Right ventricle myocardium superior (tissue), 1 donor: ENCODE measurements at regions not wholly inside any gene's neighbourhood (a gene's known extent, or its start where the extent isn't known, plus 50 kb on each side); places are given as distances from the start of the nearest gene placed in this dataset.

ENCODE experiments used
- ATAC-seq: fragments of 200-7000 bp; cut with Tn5 transposase; one replicate; pipeline ENCODE4 v1.9.1; 2020; ENCODE audit warnings: mild to moderate bottlenecking; ENCODE audit not compliant: poor library complexity
- DNase-seq: peaks from one replicate; pipeline ENCODE4 v3.0.0-alpha.2; 2020
- intact Hi-C: fragments of 100-400 bp; cut with DNase I; formaldehyde crosslinking; loops from one replicate; pipeline ENCODE4 v1.11.2; 2022
- donor health status: DM: no; HTN: yes; CAD: no; lungs with severe emphysema.

GRCh38 chr6:103699769-103700168 lies 1160.0 kb downstream of the HACE1 start:
- intact Hi-C loops: no loop called here
- no peak for ATAC-seq
- DNase-seq: no peak

GRCh38 chr6:103687430-103687829 lies 1172.3 kb downstream of the HACE1 start:
- ATAC-seq (no peak), DNase-seq (no peak)
- intact Hi-C loops: no loop called here

GRCh38 chr6:103680116-103680515 lies 1179.6 kb downstream of the HACE1 start:
- intact Hi-C loops: no loop called here
- no peak for ATAC-seq

GRCh38 chr6:103677290-103677689 lies 1182.4 kb downstream of the HACE1 start:
- intact Hi-C loops: no loop called here
- ATAC-seq (no peak), DNase-seq (peak; percentile 26)

More at GRCh38 chr6:103680116-103680515, 1179.6 kb downstream of the HACE1 start:
- DNase-seq: no peak

- no peak for DNase-seq
- intact Hi-C loops: no loop called here
- no peak for ATAC-seq
Observed at GRCh38 chr6:103675807-103676406, 1183.8 kb downstream of the HACE1 start.

GRCh38 chr6:103674790-103675189 lies 1184.9 kb downstream of the HACE1 start:
- intact Hi-C loops: no loop called here
- ATAC-seq (no peak), DNase-seq (no peak)

GRCh38 chr6:103672169-103672568 lies 1187.5 kb downstream of the HACE1 start:
- DNase-seq: no peak
- no peak for ATAC-seq
- intact Hi-C loops: no loop called here

GRCh38 chr6:103629613-103630012 lies 1230.1 kb downstream of the HACE1 start:
- intact Hi-C loops: no loop called here
- ATAC-seq (no peak), DNase-seq (no peak)

- DNase-seq (no peak), ATAC-seq (no peak)
- intact Hi-C loops: no loop called here
Observed at GRCh38 chr6:103617642-103618041, 1242.1 kb downstream of the HACE1 start.

GRCh38 chr6:103587722-103588121 lies 1272.0 kb downstream of the HACE1 start:
- ATAC-seq (no peak), DNase-seq (no peak)
- intact Hi-C loops: no loop called here

GRCh38 chr6:103578115-103578514 lies 1281.6 kb downstream of the HACE1 start:
- intact Hi-C loops: no loop called here
- DNase-seq: no peak
- no peak for ATAC-seq

- intact Hi-C loops: no loop called here
- ATAC-seq: no peak
- no peak for DNase-seq
Observed at GRCh38 chr6:103570431-103570830, 1289.3 kb downstream of the HACE1 start.

GRCh38 chr6:103554911-103555310 lies 1304.8 kb downstream of the HACE1 start:
- ATAC-seq (no peak), DNase-seq (no peak)
- intact Hi-C loops: no loop called here

- no peak for DNase-seq
- intact Hi-C loops: no loop called here
- ATAC-seq: no peak
Observed at GRCh38 chr6:103538381-103538780, 1321.3 kb downstream of the HACE1 start.

- DNase-seq (no peak), ATAC-seq (no peak)
- intact Hi-C loops: no loop called here
Observed at GRCh38 chr6:103534814-103535213, 1324.9 kb downstream of the HACE1 start.

GRCh38 chr6:103534095-103534494 lies 1325.6 kb downstream of the HACE1 start:
- DNase-seq: no peak
- intact Hi-C loops: no loop called here
- no peak for ATAC-seq

GRCh38 chr6:103522045-103522444 lies 1337.7 kb downstream of the HACE1 start:
- ATAC-seq (no peak), DNase-seq (no peak)
- intact Hi-C loops: no loop called here

GRCh38 chr6:103516336-103516735 lies 1343.4 kb downstream of the HACE1 start:
- DNase-seq: no peak
- intact Hi-C loops: no loop called here
- no peak for ATAC-seq

GRCh38 chr6:103507052-103507451 lies 1352.7 kb downstream of the HACE1 start:
- ATAC-seq (no peak), DNase-seq (no peak)
- intact Hi-C loops: no loop called here

- no peak for ATAC-seq
- intact Hi-C loops: no loop called here
- no peak for DNase-seq
Observed at GRCh38 chr6:103505155-103505518, 1354.6 kb downstream of the HACE1 start.

GRCh38 chr6:103504501-103505154 lies 1355.1 kb downstream of the HACE1 start:
- DNase-seq (no peak), ATAC-seq (no peak)
- intact Hi-C loops: no loop called here
